ENCODE measurements at regions not wholly inside any gene's neighbourhood (a gene's known extent, or its start where the extent isn't known, plus 50 kb on each side); places are given as distances from the start of the nearest gene placed in this dataset.
"Not testable (repeated sequence)": the region's sequence is repeated elsewhere in the genome, so short reads cannot be mapped to it uniquely, and the experiment has no call there.

- H3K27me3 ChIP-seq (ENCODE audit: insufficient read depth); H3K4me1 Mint-ChIP-seq; H3K4me3 ChIP-seq; ATAC-seq; H3K27ac Mint-ChIP-seq; H3K4me2 ChIP-seq; H3F3A ChIP-seq (replicated peaks; ENCODE audit: low read depth); H3K36me3 Mint-ChIP-seq (ENCODE audit: low read depth); H4K20me1 ChIP-seq (replicated peaks; ENCODE audit: insufficient read depth); H3K27ac ChIP-seq (ENCODE audit: low read depth); H3K79me2 ChIP-seq (replicated peaks; ENCODE audit: insufficient read depth); H3K4me3 Mint-ChIP-seq; DNase-seq (ENCODE audit: low spot score); H3K36me3 ChIP-seq (ENCODE audit: insufficient read depth); H3K4me1 ChIP-seq (ENCODE audit: insufficient read depth); H3K27me3 Mint-ChIP-seq (ENCODE audit: insufficient read depth, low read depth, poor library complexity); H2AFZ ChIP-seq; H3K9me2 ChIP-seq (ENCODE audit: insufficient read depth): not testable (repeated sequence)
- peaks cover 27% of the 10 kb centered on the region; the same call in 2 of the 3 replicates for H3K9me3 Mint-ChIP-seq
Observed at GRCh38 chr1:147348592-147348991, 106.1 kb downstream of the CHD1L start.

GRCh38 chr1:147349533-147349932, 107.0 kb downstream of the CHD1L start:
- no peak overlapping the region for H3K4me3 ChIP-seq
- no peak for ATAC-seq
- H3K36me3 Mint-ChIP-seq (ENCODE audit: low read depth) = peaks cover 5% of the 10 kb centered on the region; the same call in 2 of the 3 replicates

More at GRCh38 chr1:147349533-147349932, 107.0 kb downstream of the CHD1L start:
- H3K27ac ChIP-seq (ENCODE audit: low read depth) = no peak overlapping the region
- no peaks in the 10 kb centered on the region for H3K79me2 ChIP-seq (replicated peaks; ENCODE audit: insufficient read depth)
- TF ChIP-seq, protein P1, sequence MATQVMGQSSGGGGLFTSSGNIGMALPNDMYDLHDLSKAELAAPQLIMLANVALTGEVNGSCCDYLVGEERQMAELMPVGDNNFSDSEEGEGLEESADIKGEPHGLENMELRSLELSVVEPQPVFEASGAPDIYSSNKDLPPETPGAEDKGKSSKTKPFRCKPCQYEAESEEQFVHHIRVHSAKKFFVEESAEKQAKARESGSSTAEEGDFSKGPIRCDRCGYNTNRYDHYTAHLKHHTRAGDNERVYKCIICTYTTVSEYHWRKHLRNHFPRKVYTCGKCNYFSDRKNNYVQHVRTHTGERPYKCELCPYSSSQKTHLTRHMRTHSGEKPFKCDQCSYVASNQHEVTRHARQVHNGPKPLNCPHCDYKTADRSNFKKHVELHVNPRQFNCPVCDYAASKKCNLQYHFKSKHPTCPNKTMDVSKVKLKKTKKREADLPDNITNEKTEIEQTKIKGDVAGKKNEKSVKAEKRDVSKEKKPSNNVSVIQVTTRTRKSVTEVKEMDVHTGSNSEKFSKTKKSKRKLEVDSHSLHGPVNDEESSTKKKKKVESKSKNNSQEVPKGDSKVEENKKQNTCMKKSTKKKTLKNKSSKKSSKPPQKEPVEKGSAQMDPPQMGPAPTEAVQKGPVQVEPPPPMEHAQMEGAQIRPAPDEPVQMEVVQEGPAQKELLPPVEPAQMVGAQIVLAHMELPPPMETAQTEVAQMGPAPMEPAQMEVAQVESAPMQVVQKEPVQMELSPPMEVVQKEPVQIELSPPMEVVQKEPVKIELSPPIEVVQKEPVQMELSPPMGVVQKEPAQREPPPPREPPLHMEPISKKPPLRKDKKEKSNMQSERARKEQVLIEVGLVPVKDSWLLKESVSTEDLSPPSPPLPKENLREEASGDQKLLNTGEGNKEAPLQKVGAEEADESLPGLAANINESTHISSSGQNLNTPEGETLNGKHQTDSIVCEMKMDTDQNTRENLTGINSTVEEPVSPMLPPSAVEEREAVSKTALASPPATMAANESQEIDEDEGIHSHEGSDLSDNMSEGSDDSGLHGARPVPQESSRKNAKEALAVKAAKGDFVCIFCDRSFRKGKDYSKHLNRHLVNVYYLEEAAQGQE (IDR thresholded peaks at IDR 0.05; ENCODE audit: unreplicated experiment) = no peak
- TF ChIP-seq ETS1 (IDR thresholded peaks at IDR 0.05) (no peak), ZNF114 (CRISPR knock-in tag; IDR thresholded peaks at IDR 0.05) (no peak), NANOG (IDR thresholded peaks at IDR 0.05; ENCODE audit: borderline replicate concordance) (no peak), CTCF (conservative IDR thresholded peaks at IDR 0.05; ENCODE audit: low read depth in 2 of 2) (no peak), JUNB (IDR thresholded peaks at IDR 0.05; ENCODE audit: unreplicated experiment) (no peak), EZH2 (IDR thresholded peaks at IDR 0.05; ENCODE audit: low read depth, unreplicated experiment) (no peak), EZH2phosphoT487 (IDR thresholded peaks at IDR 0.05; ENCODE audit: unreplicated experiment) (no peak), POLR2AphosphoS5 (IDR thresholded peaks at IDR 0.05; ENCODE audit: low read depth) (no peak), ZNF331 (CRISPR knock-in tag; IDR thresholded peaks at IDR 0.05; ENCODE audit: low read depth) (no peak), CREB1 (CRISPR knock-in tag; IDR thresholded peaks at IDR 0.05; ENCODE audit: low read depth) (no peak)
- no peaks in the 10 kb centered on the region for H3F3A ChIP-seq (replicated peaks; ENCODE audit: low read depth)
- H3K27me3 ChIP-seq (ENCODE audit: insufficient read depth) = no peaks in the 10 kb centered on the region
- no peak for DNase-seq (ENCODE audit: low spot score)
- H3K4me1 ChIP-seq (ENCODE audit: insufficient read depth) = no peaks in the 10 kb centered on the region
- H4K20me1 ChIP-seq (replicated peaks; ENCODE audit: insufficient read depth) = no peaks in the 10 kb centered on the region
- no peaks in the 10 kb centered on the region for H3K9me2 ChIP-seq (ENCODE audit: insufficient read depth)
- peak overlapping the region; percentile 20; the same call in 1 of the 2 replicates for H2AFZ ChIP-seq
- no peaks in the 10 kb centered on the region for H3K27me3 Mint-ChIP-seq (ENCODE audit: insufficient read depth, low read depth, poor library complexity)
- H3K4me2 ChIP-seq = no peak overlapping the region
- no peaks in the 10 kb centered on the region for H3K36me3 ChIP-seq (ENCODE audit: insufficient read depth)
- no peak overlapping the region for H3K27ac Mint-ChIP-seq
- H3K4me1 Mint-ChIP-seq = no peaks in the 10 kb centered on the region
- no peak overlapping the region for H3K4me3 Mint-ChIP-seq
- peaks cover 17% of the 10 kb centered on the region; the same call in 2 of the 3 replicates for H3K9me3 Mint-ChIP-seq

Data from GM23338 (cell line).